Kidney (tissue), 13 donors: ENCODE measurements at regions not wholly inside any gene's neighbourhood (a gene's known extent, or its start where the extent isn't known, plus 50 kb on each side); places are given as distances from the start of the nearest gene placed in this dataset.

Experiments used
- DNase-seq, 5 donors: peaks; one replicate each; pipeline ENCODE4 v3.0.0-alpha.2; 2013 to 2020
- FAIRE-seq: peaks from 2 replicates; lab custom pipeline; 2012; peaks lifted over from hg19 to GRCh38; lab: Jason Lieb, UNC
- H3K27ac ChIP-seq, 2 donors: one replicate each; pipeline ENCODE4 v1.7.0; 2013; ENCODE audit warnings: low read depth in 2 of 2, low read length in 2 of 2, inconsistent platforms in 1 of 2
- H3K27me3 ChIP-seq: one replicate; pipeline ENCODE4 v1.7.1; 2013; ENCODE audit warnings: low read length, inconsistent platforms; ENCODE audit not compliant: control insufficient read depth, insufficient read depth
- H3K36me3 ChIP-seq, 3 donors: one replicate each; pipeline versions ENCODE4 v1.7.0 to v1.7.1; 2013; ENCODE audit warnings: low read length in 3 of 3, control low read depth in 1 of 3, inconsistent platforms in 1 of 3; ENCODE audit not compliant: insufficient read depth in 3 of 3, control insufficient read depth in 2 of 3
- H3K4me1 ChIP-seq, 3 donors: one replicate each; pipeline versions ENCODE4 v1.7.0 to v1.7.1; 2013; ENCODE audit warnings: low read length in 3 of 3, inconsistent platforms in 1 of 3, low read depth in 1 of 3; ENCODE audit not compliant: control insufficient read depth in 2 of 3, insufficient read depth in 2 of 3
- H3K4me3 ChIP-seq, 3 donors: one replicate each; pipeline versions ENCODE4 v1.7.0 to v1.8.1; 2013; ENCODE audit warnings: low read length in 3 of 3, control low read depth in 1 of 3, inconsistent platforms in 1 of 3
- H3K9ac ChIP-seq, 3 donors: one replicate each; pipeline versions ENCODE4 v1.7.0 to v1.7.1; 2013; ENCODE audit warnings: low read length in 3 of 3, control low read depth in 1 of 3, inconsistent platforms in 1 of 3
- H3K9me3 ChIP-seq, 3 donors: one replicate each; pipeline versions ENCODE4 v1.7.0 to v1.7.1; 2013; ENCODE audit warnings: low read length in 3 of 3, control low read depth in 1 of 3, inconsistent platforms in 1 of 3; ENCODE audit not compliant: control insufficient read depth in 2 of 3, insufficient read depth in 1 of 3
- CTCF ChIP-seq: IDR thresholded peaks from 3 replicates; pipeline ENCODE4 v1.5.1; 2012; ENCODE audit warnings: mild to moderate bottlenecking, moderate library complexity, borderline replicate concordance; ENCODE audit not compliant: insufficient read depth; ENCODE audit errors: extremely low read depth
- intact Hi-C: fragments of 100-400 bp; cut with DNase I; formaldehyde crosslinking; loops from one replicate; pipeline ENCODE4 v1.11.1; 2022
- donor health status: control.
- donor health status: control.
- donor health status: control.
- donor health status: control.
- donor health status: control.
- donor health status: DM: yes; HTN: yes; CAD: no.
- donor health status: Normal renal cell carcinoma (clear cell type).

DNA sequence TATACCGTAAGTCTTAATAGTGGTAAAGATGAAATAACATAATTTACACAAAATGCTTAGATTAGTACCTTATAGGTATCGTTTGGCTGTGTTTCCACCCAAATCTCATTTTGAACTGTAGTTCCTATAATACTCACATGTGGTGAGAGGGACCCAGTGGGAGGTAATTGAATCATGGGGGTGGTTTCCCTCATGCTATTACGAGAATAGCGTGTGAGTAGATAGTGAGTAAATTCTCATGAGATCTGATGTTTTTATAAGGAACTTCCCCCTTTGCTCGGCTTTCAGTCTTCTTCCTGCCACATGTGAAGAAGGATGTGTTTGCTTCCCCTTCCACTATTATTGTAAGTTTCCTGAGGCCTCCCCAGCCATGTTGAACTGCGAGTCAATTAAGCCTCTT lies 426.3 kb upstream of the POT1 start:
- intact Hi-C loops = no loop called here
- no peaks in the 10 kb centered on the region for H3K27me3 ChIP-seq
- H3K9me3 ChIP-seq = peaks cover 0 to 8% (median 0%) of the 10 kb centered on the region in 3 donors
- no peak overlapping the region for H3K27ac ChIP-seq
- H3K36me3 ChIP-seq = no peaks in the 10 kb centered on the region
- no peak overlapping the region for H3K9ac ChIP-seq
- peak in 2 of 5 donors; percentile 10 to 39 for DNase-seq
- no peak for FAIRE-seq
- no peak for TF ChIP-seq CTCF
- no peak overlapping the region for H3K4me3 ChIP-seq
- H3K4me1 ChIP-seq = no peaks in the 10 kb centered on the region

GRCh38 chr7:125347269-125347668 lies 417.6 kb upstream of the POT1 start:
- DNase-seq (peak in 1 of 5 donors; percentile 38), FAIRE-seq (no peak)
- H3K9ac ChIP-seq = no peak overlapping the region
- no peaks in the 10 kb centered on the region for H3K36me3 ChIP-seq
- H3K27ac ChIP-seq = no peak overlapping the region
- H3K27me3 ChIP-seq = no peaks in the 10 kb centered on the region
- H3K9me3 ChIP-seq = no peaks in the 10 kb centered on the region
- no peak for TF ChIP-seq CTCF
- intact Hi-C loops = no loop called here
- no peaks in the 10 kb centered on the region for H3K4me1 ChIP-seq
- H3K4me3 ChIP-seq = no peak overlapping the region

DNA sequence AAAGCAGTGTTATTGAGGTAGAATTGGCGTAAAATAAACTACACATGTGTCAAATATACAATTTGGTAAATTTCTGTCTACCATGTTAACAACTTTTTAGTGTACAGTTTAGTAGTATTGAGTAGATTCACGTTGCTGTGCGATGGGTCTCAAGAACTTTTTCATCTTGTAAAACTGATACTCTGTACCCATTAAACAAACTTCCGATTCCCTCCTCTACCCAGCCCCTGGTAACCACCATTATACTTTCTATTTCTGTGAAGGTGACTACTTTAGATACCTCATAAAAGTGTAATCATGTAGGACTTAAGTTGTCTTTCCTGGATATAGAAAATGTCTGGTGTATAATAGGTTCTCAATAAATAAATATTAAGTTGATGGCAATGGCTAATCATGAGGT lies 408.5 kb upstream of the POT1 start:
- Histone ChIP-seq H3K4me3 (no peak overlapping the region), H3K27ac (no peak overlapping the region), H3K36me3 (no peaks in the 10 kb centered on the region), H3K9me3 (no peaks in the 10 kb centered on the region), H3K9ac (no peak overlapping the region), H3K27me3 (no peaks in the 10 kb centered on the region), H3K4me1 (no peaks in the 10 kb centered on the region)
- FAIRE-seq = no peak
- DNase-seq = no peak
- intact Hi-C loops = no loop called here
- TF ChIP-seq CTCF = no peak

DNA sequence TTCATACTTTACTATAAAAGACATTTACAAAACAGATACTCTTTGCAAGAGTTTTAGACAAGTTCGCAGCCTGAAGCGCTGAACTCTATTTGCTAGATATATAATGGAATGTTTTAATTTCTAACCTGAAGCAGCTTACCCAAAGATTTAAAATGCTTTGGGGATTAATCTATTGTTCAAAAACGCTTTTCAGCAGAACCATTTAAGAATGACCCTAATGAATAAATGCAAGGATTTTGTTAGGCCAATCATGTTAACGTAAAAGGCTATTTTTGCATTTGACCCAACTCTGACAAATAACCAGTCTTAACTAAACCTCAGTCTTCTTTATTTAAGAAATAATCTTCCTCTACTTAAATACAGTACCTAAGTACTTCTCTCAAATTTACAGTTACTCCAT lies 406.7 kb upstream of the POT1 start:
- no peak for FAIRE-seq
- no peaks in the 10 kb centered on the region for H3K27me3 ChIP-seq
- intact Hi-C loops = no loop called here
- H3K27ac ChIP-seq = no peak overlapping the region
- H3K9ac ChIP-seq = no peak overlapping the region
- no peak overlapping the region for H3K4me3 ChIP-seq
- no peak for DNase-seq
- H3K4me1 ChIP-seq = no peaks in the 10 kb centered on the region
- H3K36me3 ChIP-seq = no peaks in the 10 kb centered on the region
- no peaks in the 10 kb centered on the region for H3K9me3 ChIP-seq
- no peak for TF ChIP-seq CTCF
